Neural progenitor cell (in vitro differentiated cells): ENCODE measurements at regions not wholly inside any gene's neighbourhood (a gene's known extent, or its start where the extent isn't known, plus 50 kb on each side); places are given as distances from the start of the nearest gene placed in this dataset.

Experiments
- DNase-seq: peaks from one replicate; pipeline ENCODE4 v3.0.0-alpha.2; 2016; ENCODE audit warnings: low spot score
- H2AFZ ChIP-seq: fragments of 200-600 bp; sonication (generic); replicated peaks from 2 replicates; pipeline ENCODE4 v1.6.1; 2016; ENCODE audit warnings: antibody characterized with exemption
- H3F3A ChIP-seq: fragments of 200-600 bp; sonication (generic); 2 replicates; pipeline ENCODE4 v1.6.1; 2016; ENCODE audit warnings: antibody characterized with exemption, low read depth
- H3K27ac ChIP-seq: fragments of 200-600 bp; sonication (generic); 2 replicates; pipeline ENCODE4 v1.5.1; 2016; ENCODE audit warnings: mild to moderate bottlenecking
- H3K27me3 ChIP-seq: fragments of 200-600 bp; sonication (generic); 2 replicates; pipeline ENCODE4 v1.6.1; 2016; ENCODE audit warnings: mild to moderate bottlenecking, moderate library complexity
- H3K36me3 ChIP-seq: fragments of 200-600 bp; sonication (generic); 2 replicates; pipeline ENCODE4 v1.5.1; 2016
- H3K4me1 ChIP-seq: fragments of 200-600 bp; sonication (generic); 2 replicates; pipeline ENCODE4 v1.6.1; 2016; ENCODE audit warnings: mixed run types
- H3K4me2 ChIP-seq: fragments of 200-600 bp; sonication (generic); 2 replicates; pipeline ENCODE4 v1.6.1; 2016
- H3K4me3 ChIP-seq: fragments of 200-600 bp; sonication (generic); 2 replicates; pipeline ENCODE4 v1.5.1; 2016
- H3K79me2 ChIP-seq: fragments of 200-600 bp; sonication (generic); 2 replicates; pipeline ENCODE4 v1.6.1; 2016; ENCODE audit warnings: low read depth
- H3K9ac ChIP-seq: fragments of 200-600 bp; sonication (generic); 2 replicates; pipeline ENCODE4 v1.6.1; 2016
- H3K9me3 ChIP-seq: fragments of 200-600 bp; sonication (generic); 2 replicates; pipeline ENCODE4 v1.5.1; 2016; ENCODE audit warnings: low read depth
- H4K20me1 ChIP-seq: fragments of 200-600 bp; sonication (generic); 2 replicates; pipeline ENCODE4 v1.6.1; 2016; ENCODE audit warnings: low read depth
- H3K27ac Mint-ChIP-seq: 3 replicates; pipeline ENCODE4 v1.8.0; 2021; ENCODE audit warnings: mixed read lengths
- H3K27me3 Mint-ChIP-seq: 2 replicates; pipeline ENCODE4 v1.8.0; 2022; ENCODE audit warnings: low read depth, mild to moderate bottlenecking, inconsistent platforms, moderate library complexity, mixed read lengths; ENCODE audit not compliant: insufficient read depth
- H3K36me3 Mint-ChIP-seq: 3 replicates; pipeline ENCODE4 v1.8.0; 2021; ENCODE audit warnings: mixed read lengths
- H3K4me1 Mint-ChIP-seq: 3 replicates; pipeline ENCODE4 v1.8.0; 2021; ENCODE audit warnings: mixed read lengths
- H3K4me3 Mint-ChIP-seq: 3 replicates; pipeline ENCODE4 v1.8.0; 2021; ENCODE audit warnings: mild to moderate bottlenecking, moderate library complexity, mixed read lengths
- H3K9me3 Mint-ChIP-seq: 3 replicates; pipeline ENCODE4 v1.8.0; 2020; ENCODE audit warnings: mixed read lengths
- EZH2 ChIP-seq: fragments of 200-600 bp; sonication (generic); IDR thresholded peaks from 2 replicates; pipeline ENCODE4 v1.6.1; 2017; ENCODE audit warnings: antibody characterized with exemption, mild to moderate bottlenecking, moderate library complexity
- EZH2phosphoT487 ChIP-seq: fragments of 200-600 bp; sonication (generic); IDR thresholded peaks from 2 replicates; pipeline ENCODE4 v1.6.1; 2017; ENCODE audit warnings: antibody characterized with exemption
- TF ChIP-seq, protein P1 (sequence below): fragments of 200-600 bp; sonication (generic); IDR thresholded peaks from 2 replicates; pipeline ENCODE4 v1.5.1; 2017; ENCODE audit warnings: antibody characterized with exemption, mild to moderate bottlenecking

DNA sequence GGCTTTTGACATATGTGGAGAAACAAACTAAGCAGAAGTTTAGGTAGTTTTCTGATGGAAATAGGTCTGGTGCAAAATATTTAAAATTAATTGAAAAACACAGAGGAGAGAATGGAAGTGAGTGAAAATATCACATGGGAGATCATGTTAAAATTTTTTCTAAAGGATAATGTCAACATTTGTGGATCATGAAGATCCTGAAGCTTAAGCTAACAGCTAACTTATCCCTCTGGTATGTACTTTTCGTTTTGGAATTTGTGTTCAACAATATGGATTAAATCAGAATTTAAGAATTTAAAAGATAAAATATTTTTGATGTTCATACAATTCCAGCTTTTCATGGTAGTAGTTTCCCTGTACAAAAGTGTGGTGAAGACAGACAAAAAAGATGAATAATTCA is 572.8 kb upstream of the FAM241A start:
- TF ChIP-seq EZH2, result no peak
- TF ChIP-seq, protein P1, sequence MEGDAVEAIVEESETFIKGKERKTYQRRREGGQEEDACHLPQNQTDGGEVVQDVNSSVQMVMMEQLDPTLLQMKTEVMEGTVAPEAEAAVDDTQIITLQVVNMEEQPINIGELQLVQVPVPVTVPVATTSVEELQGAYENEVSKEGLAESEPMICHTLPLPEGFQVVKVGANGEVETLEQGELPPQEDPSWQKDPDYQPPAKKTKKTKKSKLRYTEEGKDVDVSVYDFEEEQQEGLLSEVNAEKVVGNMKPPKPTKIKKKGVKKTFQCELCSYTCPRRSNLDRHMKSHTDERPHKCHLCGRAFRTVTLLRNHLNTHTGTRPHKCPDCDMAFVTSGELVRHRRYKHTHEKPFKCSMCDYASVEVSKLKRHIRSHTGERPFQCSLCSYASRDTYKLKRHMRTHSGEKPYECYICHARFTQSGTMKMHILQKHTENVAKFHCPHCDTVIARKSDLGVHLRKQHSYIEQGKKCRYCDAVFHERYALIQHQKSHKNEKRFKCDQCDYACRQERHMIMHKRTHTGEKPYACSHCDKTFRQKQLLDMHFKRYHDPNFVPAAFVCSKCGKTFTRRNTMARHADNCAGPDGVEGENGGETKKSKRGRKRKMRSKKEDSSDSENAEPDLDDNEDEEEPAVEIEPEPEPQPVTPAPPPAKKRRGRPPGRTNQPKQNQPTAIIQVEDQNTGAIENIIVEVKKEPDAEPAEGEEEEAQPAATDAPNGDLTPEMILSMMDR, result no peak
- TF ChIP-seq EZH2phosphoT487, result no peak
- H3K4me3 Mint-ChIP-seq, result no peak overlapping the region
- no peaks in the 10 kb centered on the region for H3K9me3 Mint-ChIP-seq
- Histone ChIP-seq H3K27me3 (no peaks in the 10 kb centered on the region), H3K36me3 (no peaks in the 10 kb centered on the region), H3K27ac (no peak overlapping the region), H3F3A (no peaks in the 10 kb centered on the region), H3K9ac (no peak overlapping the region), H2AFZ (no peak overlapping the region), H4K20me1 (no peaks in the 10 kb centered on the region), H3K4me2 (no peak overlapping the region), H3K4me3 (no peak overlapping the region), H3K4me1 (no peaks in the 10 kb centered on the region), H3K79me2 (no peaks in the 10 kb centered on the region), H3K9me3 (no peaks in the 10 kb centered on the region)
- no peak for DNase-seq
- H3K27ac Mint-ChIP-seq, result no peak overlapping the region
- H3K36me3 Mint-ChIP-seq, result no peaks in the 10 kb centered on the region
- peaks cover 2% of the 10 kb centered on the region for H3K27me3 Mint-ChIP-seq
- H3K4me1 Mint-ChIP-seq, result no peaks in the 10 kb centered on the region

DNA sequence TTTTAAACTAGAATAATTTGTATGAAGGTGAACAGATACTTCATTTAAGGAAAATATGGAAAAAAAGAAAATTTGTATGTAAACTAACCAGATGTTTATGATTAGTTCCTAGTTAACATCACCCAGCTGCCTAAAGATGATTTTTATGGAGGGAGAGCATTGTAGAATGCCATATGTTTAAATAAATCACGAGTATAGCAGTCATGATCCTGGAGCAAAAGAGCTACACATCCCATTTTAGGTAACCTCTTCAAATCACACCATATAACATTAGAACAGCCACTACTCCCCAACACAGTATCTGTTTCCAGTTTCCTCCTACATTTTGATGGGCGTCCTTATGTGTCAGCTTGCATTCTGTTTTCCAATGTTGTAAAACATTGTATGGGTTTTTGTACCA is 571.9 kb upstream of the FAM241A start:
- H3K27ac ChIP-seq, result no peak overlapping the region
- DNase-seq, result no peak
- H3K4me3 ChIP-seq, result no peak overlapping the region
- H3K79me2 ChIP-seq, result no peaks in the 10 kb centered on the region
- Mint-ChIP-seq H3K9me3 (no peaks in the 10 kb centered on the region), H3K27ac (no peak overlapping the region), H3K27me3 (peaks cover 2% of the 10 kb centered on the region), H3K4me1 (no peaks in the 10 kb centered on the region), H3K4me3 (no peak overlapping the region), H3K36me3 (no peaks in the 10 kb centered on the region)
- H3K9me3 ChIP-seq, result no peaks in the 10 kb centered on the region
- H3K4me2 ChIP-seq, result no peak overlapping the region
- no peaks in the 10 kb centered on the region for H3K27me3 ChIP-seq
- TF ChIP-seq EZH2phosphoT487 (no peak), EZH2 (no peak)
- TF ChIP-seq, protein P1, result no peak
- H3K4me1 ChIP-seq, result no peaks in the 10 kb centered on the region
- H3K9ac ChIP-seq, result no peak overlapping the region
- no peaks in the 10 kb centered on the region for H3K36me3 ChIP-seq
- H3F3A ChIP-seq, result no peaks in the 10 kb centered on the region
- H2AFZ ChIP-seq, result no peak overlapping the region
- no peaks in the 10 kb centered on the region for H4K20me1 ChIP-seq

DNA sequence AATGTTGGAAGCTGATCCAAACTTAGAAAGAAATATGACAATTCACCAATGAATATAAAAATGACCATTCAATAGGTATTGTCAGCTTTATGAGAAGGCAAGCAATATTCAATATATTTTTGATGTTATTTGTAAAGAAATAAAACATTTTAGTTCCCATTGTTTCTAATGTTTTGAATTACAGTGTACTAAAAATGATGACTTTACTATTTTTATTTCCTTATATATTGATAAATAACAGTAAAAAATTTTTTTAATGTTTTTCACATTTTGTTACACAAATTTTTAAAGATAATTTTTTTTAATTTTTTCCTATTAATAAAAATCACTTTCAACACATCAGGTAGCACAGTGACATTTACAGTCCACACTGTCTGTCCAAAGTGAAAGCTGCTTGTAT is 565.5 kb upstream of the FAM241A start:
- Histone ChIP-seq H3K36me3 (no peaks in the 10 kb centered on the region), H3K9me3 (no peaks in the 10 kb centered on the region), H3K79me2 (no peaks in the 10 kb centered on the region)

More for the DNA sequence above, 565.5 kb upstream of the FAM241A start:
- Histone ChIP-seq H2AFZ (no peak overlapping the region), H3K27ac (no peak overlapping the region), H3K27me3 (no peaks in the 10 kb centered on the region), H3K4me2 (no peak overlapping the region), H3K4me3 (no peak overlapping the region), H3F3A (no peaks in the 10 kb centered on the region), H4K20me1 (no peaks in the 10 kb centered on the region), H3K9ac (no peak overlapping the region), H3K4me1 (no peaks in the 10 kb centered on the region)
- Mint-ChIP-seq H3K9me3 (peaks cover 16% of the 10 kb centered on the region), H3K27me3 (peaks cover 2% of the 10 kb centered on the region), H3K36me3 (no peaks in the 10 kb centered on the region), H3K4me1 (no peaks in the 10 kb centered on the region), H3K4me3 (no peak overlapping the region), H3K27ac (no peak overlapping the region)
- TF ChIP-seq, protein P1, result no peak
- TF ChIP-seq EZH2, result no peak
- TF ChIP-seq EZH2phosphoT487, result no peak
- DNase-seq, result no peak
